ENCODE measurements at regions not wholly inside any gene's neighbourhood (a gene's known extent, or its start where the extent isn't known, plus 50 kb on each side); places are given as distances from the start of the nearest gene placed in this dataset.

DNA sequence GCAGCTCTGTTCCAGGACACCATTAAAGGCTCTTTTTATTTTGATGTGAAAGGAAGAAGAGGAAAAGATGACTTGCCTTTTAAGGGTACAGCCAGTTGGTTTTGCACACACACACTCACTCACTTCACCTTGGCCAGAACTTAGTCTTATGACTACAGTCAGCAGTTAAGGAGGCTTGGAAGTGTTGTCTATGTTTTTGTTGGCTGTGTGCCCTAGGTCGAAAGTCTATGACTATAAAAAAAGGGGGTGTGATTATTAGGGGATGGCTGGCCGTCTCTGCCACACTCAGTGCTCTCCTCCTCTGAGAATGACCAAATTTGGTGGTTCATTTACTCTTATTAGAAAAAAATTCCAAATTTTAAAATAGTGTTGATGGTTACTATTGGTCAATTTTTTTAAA lies 139.5 kb upstream of the OTX2 start:
- TF ChIP-seq, protein P1, sequence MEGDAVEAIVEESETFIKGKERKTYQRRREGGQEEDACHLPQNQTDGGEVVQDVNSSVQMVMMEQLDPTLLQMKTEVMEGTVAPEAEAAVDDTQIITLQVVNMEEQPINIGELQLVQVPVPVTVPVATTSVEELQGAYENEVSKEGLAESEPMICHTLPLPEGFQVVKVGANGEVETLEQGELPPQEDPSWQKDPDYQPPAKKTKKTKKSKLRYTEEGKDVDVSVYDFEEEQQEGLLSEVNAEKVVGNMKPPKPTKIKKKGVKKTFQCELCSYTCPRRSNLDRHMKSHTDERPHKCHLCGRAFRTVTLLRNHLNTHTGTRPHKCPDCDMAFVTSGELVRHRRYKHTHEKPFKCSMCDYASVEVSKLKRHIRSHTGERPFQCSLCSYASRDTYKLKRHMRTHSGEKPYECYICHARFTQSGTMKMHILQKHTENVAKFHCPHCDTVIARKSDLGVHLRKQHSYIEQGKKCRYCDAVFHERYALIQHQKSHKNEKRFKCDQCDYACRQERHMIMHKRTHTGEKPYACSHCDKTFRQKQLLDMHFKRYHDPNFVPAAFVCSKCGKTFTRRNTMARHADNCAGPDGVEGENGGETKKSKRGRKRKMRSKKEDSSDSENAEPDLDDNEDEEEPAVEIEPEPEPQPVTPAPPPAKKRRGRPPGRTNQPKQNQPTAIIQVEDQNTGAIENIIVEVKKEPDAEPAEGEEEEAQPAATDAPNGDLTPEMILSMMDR (IDR thresholded peaks at IDR 0.05; ENCODE audit: poor library complexity): no peak
- no peak for TF ChIP-seq EZH2 (IDR thresholded peaks at IDR 0.05; ENCODE audit: borderline replicate concordance)

Data from hepatocyte (in vitro differentiated cells).